ENCODE measurements at regions not wholly inside any gene's neighbourhood (a gene's known extent, or its start where the extent isn't known, plus 50 kb on each side); places are given as distances from the start of the nearest gene placed in this dataset.

GRCh38 chr5:24831989-24832388 is 187.2 kb upstream of the CDH10 start:
- Mint-ChIP-seq H3K4me1 (ENCODE audit: low read depth) (no peaks in the 10 kb centered on the region), H3K27ac (no peak overlapping the region), H3K9me3 (ENCODE audit: low read depth) (peaks cover 17% of the 10 kb centered on the region), H3K27me3 (no peaks in the 10 kb centered on the region), H3K4me3 (no peak overlapping the region), H3K36me3 (no peaks in the 10 kb centered on the region)

GRCh38 chr5:24823625-24824024 is 178.8 kb upstream of the CDH10 start:
- H3K9me3 Mint-ChIP-seq (ENCODE audit: low read depth): peaks cover 17% of the 10 kb centered on the region
- H3K4me1 Mint-ChIP-seq (ENCODE audit: low read depth): no peaks in the 10 kb centered on the region
- H3K4me3 Mint-ChIP-seq: no peak overlapping the region
- no peaks in the 10 kb centered on the region for H3K27me3 Mint-ChIP-seq
- no peaks in the 10 kb centered on the region for H3K36me3 Mint-ChIP-seq
- H3K27ac Mint-ChIP-seq: no peak overlapping the region

GRCh38 chr5:24819841-24820240 is 175.1 kb upstream of the CDH10 start:
- H3K36me3 Mint-ChIP-seq: no peaks in the 10 kb centered on the region
- H3K27me3 Mint-ChIP-seq: no peaks in the 10 kb centered on the region
- peaks cover 36% of the 10 kb centered on the region for H3K9me3 Mint-ChIP-seq (ENCODE audit: low read depth)
- no peak overlapping the region for H3K27ac Mint-ChIP-seq
- H3K4me1 Mint-ChIP-seq (ENCODE audit: low read depth): no peaks in the 10 kb centered on the region
- no peak overlapping the region for H3K4me3 Mint-ChIP-seq

- H3K27me3 Mint-ChIP-seq: no peaks in the 10 kb centered on the region
- H3K9me3 Mint-ChIP-seq (ENCODE audit: low read depth): peaks cover 42% of the 10 kb centered on the region
- H3K4me1 Mint-ChIP-seq (ENCODE audit: low read depth): no peaks in the 10 kb centered on the region
- H3K4me3 Mint-ChIP-seq: no peak overlapping the region
- H3K36me3 Mint-ChIP-seq: no peaks in the 10 kb centered on the region
- H3K27ac Mint-ChIP-seq: no peak overlapping the region
Observed at GRCh38 chr5:24817966-24818365, 173.2 kb upstream of the CDH10 start.

GRCh38 chr5:24816206-24816605 is 171.4 kb upstream of the CDH10 start:
- H3K4me1 Mint-ChIP-seq (ENCODE audit: low read depth): no peaks in the 10 kb centered on the region
- no peak overlapping the region for H3K27ac Mint-ChIP-seq
- H3K36me3 Mint-ChIP-seq: no peaks in the 10 kb centered on the region
- no peaks in the 10 kb centered on the region for H3K27me3 Mint-ChIP-seq
- H3K4me3 Mint-ChIP-seq: no peak overlapping the region
- H3K9me3 Mint-ChIP-seq (ENCODE audit: low read depth): peaks cover 33% of the 10 kb centered on the region

GRCh38 chr5:24805230-24805629 is 160.5 kb upstream of the CDH10 start:
- no peak overlapping the region for H3K27ac Mint-ChIP-seq
- no peaks in the 10 kb centered on the region for H3K4me1 Mint-ChIP-seq (ENCODE audit: low read depth)
- no peaks in the 10 kb centered on the region for H3K27me3 Mint-ChIP-seq
- peaks cover 10% of the 10 kb centered on the region for H3K9me3 Mint-ChIP-seq (ENCODE audit: low read depth)
- no peaks in the 10 kb centered on the region for H3K36me3 Mint-ChIP-seq
- no peak overlapping the region for H3K4me3 Mint-ChIP-seq

GRCh38 chr5:24804221-24804681 is 159.5 kb upstream of the CDH10 start:
- Mint-ChIP-seq H3K36me3 (no peaks in the 10 kb centered on the region), H3K27ac (no peak overlapping the region), H3K9me3 (ENCODE audit: low read depth) (peaks cover 10% of the 10 kb centered on the region), H3K27me3 (no peaks in the 10 kb centered on the region), H3K4me3 (no peak overlapping the region), H3K4me1 (ENCODE audit: low read depth) (no peaks in the 10 kb centered on the region)

GRCh38 chr5:24791326-24791725 is 146.5 kb upstream of the CDH10 start:
- no peaks in the 10 kb centered on the region for H3K4me1 Mint-ChIP-seq (ENCODE audit: low read depth)
- no peak overlapping the region for H3K4me3 Mint-ChIP-seq
- no peaks in the 10 kb centered on the region for H3K36me3 Mint-ChIP-seq
- peaks cover 28% of the 10 kb centered on the region for H3K9me3 Mint-ChIP-seq (ENCODE audit: low read depth)
- H3K27me3 Mint-ChIP-seq: no peaks in the 10 kb centered on the region
- no peak overlapping the region for H3K27ac Mint-ChIP-seq

GRCh38 chr5:24789611-24790351 is 145.0 kb upstream of the CDH10 start:
- Mint-ChIP-seq H3K9me3 (ENCODE audit: low read depth) (peaks cover 25% of the 10 kb centered on the region), H3K27me3 (no peaks in the 10 kb centered on the region), H3K4me1 (ENCODE audit: low read depth) (no peaks in the 10 kb centered on the region), H3K27ac (no peak overlapping the region), H3K36me3 (no peaks in the 10 kb centered on the region), H3K4me3 (no peak overlapping the region)

- Mint-ChIP-seq H3K36me3 (no peaks in the 10 kb centered on the region), H3K4me1 (ENCODE audit: low read depth) (no peaks in the 10 kb centered on the region), H3K27ac (no peak overlapping the region), H3K4me3 (no peak overlapping the region), H3K27me3 (no peaks in the 10 kb centered on the region), H3K9me3 (ENCODE audit: low read depth) (peaks cover 25% of the 10 kb centered on the region)
Observed at GRCh38 chr5:24788829-24789514, 144.2 kb upstream of the CDH10 start.

- Mint-ChIP-seq H3K4me3 (no peak overlapping the region), H3K4me1 (ENCODE audit: low read depth) (no peaks in the 10 kb centered on the region), H3K9me3 (ENCODE audit: low read depth) (peaks cover 19% of the 10 kb centered on the region), H3K36me3 (no peaks in the 10 kb centered on the region), H3K27ac (no peak overlapping the region), H3K27me3 (no peaks in the 10 kb centered on the region)
Observed at GRCh38 chr5:24786108-24786507, 141.3 kb upstream of the CDH10 start.

- H3K9me3 Mint-ChIP-seq (ENCODE audit: low read depth): peaks cover 15% of the 10 kb centered on the region
- no peak overlapping the region for H3K27ac Mint-ChIP-seq
- no peak overlapping the region for H3K4me3 Mint-ChIP-seq
- no peaks in the 10 kb centered on the region for H3K4me1 Mint-ChIP-seq (ENCODE audit: low read depth)
- no peaks in the 10 kb centered on the region for H3K36me3 Mint-ChIP-seq
- no peaks in the 10 kb centered on the region for H3K27me3 Mint-ChIP-seq
Observed at GRCh38 chr5:24783596-24783995, 138.8 kb upstream of the CDH10 start.

- Mint-ChIP-seq H3K4me3 (no peak overlapping the region), H3K27ac (no peak overlapping the region), H3K4me1 (ENCODE audit: low read depth) (no peaks in the 10 kb centered on the region), H3K27me3 (no peaks in the 10 kb centered on the region), H3K9me3 (ENCODE audit: low read depth) (peaks cover 5% of the 10 kb centered on the region), H3K36me3 (no peaks in the 10 kb centered on the region)
Observed at GRCh38 chr5:24777392-24777791, 132.6 kb upstream of the CDH10 start.

GRCh38 chr5:24773261-24773660 is 128.5 kb upstream of the CDH10 start:
- Mint-ChIP-seq H3K4me1 (ENCODE audit: low read depth) (no peaks in the 10 kb centered on the region), H3K4me3 (no peak overlapping the region)

GRCh38 chr5:24767086-24767485 is 122.3 kb upstream of the CDH10 start:
- Mint-ChIP-seq H3K4me1 (ENCODE audit: low read depth) (no peaks in the 10 kb centered on the region), H3K4me3 (no peak overlapping the region), H3K27ac (no peak overlapping the region), H3K27me3 (no peaks in the 10 kb centered on the region), H3K9me3 (ENCODE audit: low read depth) (peaks cover 7% of the 10 kb centered on the region), H3K36me3 (no peaks in the 10 kb centered on the region)

More at GRCh38 chr5:24773261-24773660, 128.5 kb upstream of the CDH10 start:
- Mint-ChIP-seq H3K36me3 (no peaks in the 10 kb centered on the region), H3K27ac (no peak overlapping the region), H3K9me3 (ENCODE audit: low read depth) (peaks cover 8% of the 10 kb centered on the region), H3K27me3 (no peaks in the 10 kb centered on the region)

- Mint-ChIP-seq H3K4me3 (no peak overlapping the region), H3K36me3 (no peaks in the 10 kb centered on the region), H3K27me3 (no peaks in the 10 kb centered on the region), H3K27ac (no peak overlapping the region), H3K4me1 (ENCODE audit: low read depth) (no peaks in the 10 kb centered on the region), H3K9me3 (ENCODE audit: low read depth) (peaks cover 10% of the 10 kb centered on the region)
Observed at GRCh38 chr5:24765219-24765618, 120.4 kb upstream of the CDH10 start.
